Fibroblast of lung (primary cell): ENCODE measurements at regions not wholly inside any gene's neighbourhood (a gene's known extent, or its start where the extent isn't known, plus 50 kb on each side); places are given as distances from the start of the nearest gene placed in this dataset.

Source experiments
- CTCF ChIP-seq, 2 donors: IDR thresholded peaks in 1 of 2; conservative IDR thresholded peaks in 1 of 2; 1 replicate in 1 of 2; 2 replicates in 1 of 2; pipeline ENCODE4 v1.5.1; 2011 to 2012; ENCODE audit warnings: low read length in 2 of 2, control low read depth in 1 of 2, inconsistent platforms in 1 of 2, low read depth in 1 of 2, mild to moderate bottlenecking in 1 of 2
- EZH2 ChIP-seq: IDR thresholded peaks from 2 replicates; pipeline ENCODE4 v1.5.1; 2012; ENCODE audit warnings: low read length, control low read depth, mild to moderate bottlenecking; ENCODE audit errors: missing control alignments

GRCh38 chr1:187237542-187237941 lies 408.8 kb downstream of the PLA2G4A start:
- TF ChIP-seq CTCF (conservative IDR thresholded peaks at IDR 0.05 in 1 of 2, IDR thresholded peaks at IDR 0.05 in 1 of 2; ENCODE audit: low read depth in 1 of 2, low read length in 2 of 2) (no peak), EZH2 (no peak)
